ENCODE measurements at regions not wholly inside any gene's neighbourhood (a gene's known extent, or its start where the extent isn't known, plus 50 kb on each side); places are given as distances from the start of the nearest gene placed in this dataset.

- TF ChIP-seq CREB5 (CRISPR knock-in tag; IDR thresholded peaks at IDR 0.05; ENCODE audit: low read depth) (no peak), ZFP3 (CRISPR knock-in tag; IDR thresholded peaks at IDR 0.05) (no peak), RARB (CRISPR knock-in tag; IDR thresholded peaks at IDR 0.05) (no peak), ZNF565 (CRISPR knock-in tag; conservative IDR thresholded peaks at IDR 0.05; ENCODE audit: low read depth) (no peak), TSHZ2 (CRISPR knock-in tag; IDR thresholded peaks at IDR 0.05) (no peak), ZNF8 (CRISPR knock-in tag; IDR thresholded peaks at IDR 0.05) (no peak), POU6F1 (CRISPR knock-in tag; IDR thresholded peaks at IDR 0.05; ENCODE audit: borderline replicate concordance, low read depth) (no peak), CSRNP3 (CRISPR knock-in tag; IDR thresholded peaks at IDR 0.05) (no peak), ARNTL (CRISPR knock-in tag; IDR thresholded peaks at IDR 0.05; ENCODE audit: borderline replicate concordance, low read depth) (no peak), ZFP30 (CRISPR knock-in tag; IDR thresholded peaks at IDR 0.05) (no peak)
- no peak for ATAC-seq
Observed at GRCh38 chr1:232561381-232561780, 68.6 kb downstream of the SIPA1L2 start.

GRCh38 chr1:232560940-232561339 lies 69.0 kb downstream of the SIPA1L2 start:
- no peak for ATAC-seq
- TF ChIP-seq CSRNP3 (CRISPR knock-in tag; IDR thresholded peaks at IDR 0.05), result no peak
- TF ChIP-seq ARNTL (CRISPR knock-in tag; IDR thresholded peaks at IDR 0.05; ENCODE audit: borderline replicate concordance, low read depth), result no peak
- TF ChIP-seq POU6F1 (CRISPR knock-in tag; IDR thresholded peaks at IDR 0.05; ENCODE audit: borderline replicate concordance, low read depth), result no peak
- no peak for TF ChIP-seq ZC3H10 (CRISPR knock-in tag; IDR thresholded peaks at IDR 0.05)
- no peak for TF ChIP-seq TCF4 (CRISPR knock-in tag; IDR thresholded peaks at IDR 0.05; ENCODE audit: borderline replicate concordance)
- no peak for TF ChIP-seq ZNF565 (CRISPR knock-in tag; conservative IDR thresholded peaks at IDR 0.05; ENCODE audit: low read depth)
- no peak for TF ChIP-seq TOX (CRISPR knock-in tag; IDR thresholded peaks at IDR 0.05; ENCODE audit: borderline replicate concordance)
- TF ChIP-seq CREB5 (CRISPR knock-in tag; IDR thresholded peaks at IDR 0.05; ENCODE audit: low read depth), result no peak
- no peak for TF ChIP-seq ISL1 (CRISPR knock-in tag; IDR thresholded peaks at IDR 0.05)
- TF ChIP-seq TSHZ2 (CRISPR knock-in tag; IDR thresholded peaks at IDR 0.05), result no peak
- no peak for TF ChIP-seq SNAI2 (CRISPR knock-in tag; IDR thresholded peaks at IDR 0.05)
- TF ChIP-seq CSDC2 (CRISPR knock-in tag; IDR thresholded peaks at IDR 0.05), result no peak
- TF ChIP-seq BACH2 (CRISPR knock-in tag; IDR thresholded peaks at IDR 0.05; ENCODE audit: borderline replicate concordance), result no peak
